Body of pancreas (tissue), 4 donors: ENCODE measurements at regions not wholly inside any gene's neighbourhood (a gene's known extent, or its start where the extent isn't known, plus 50 kb on each side); places are given as distances from the start of the nearest gene placed in this dataset.

Experiments
- POLR2A ChIP-seq, 3 donors: fragments of 450-650 bp; IDR thresholded peaks; one replicate each; pipeline ENCODE4 v1.6.1; 2016; ENCODE audit warnings: antibody characterized with exemption in 3 of 3, mild to moderate bottlenecking in 2 of 3
- TF ChIP-seq, protein P1 (sequence below), 7 experiments: fragments of 450-650 bp in 4 of 7; fragments of 200-600 bp in 3 of 7; sonication (generic) in 3 of 7; IDR thresholded peaks; one replicate each; pipeline ENCODE4 v1.5.1; 2016 to 2019; ENCODE audit warnings: antibody characterized with exemption in 7 of 7

- TF ChIP-seq, protein P1, sequence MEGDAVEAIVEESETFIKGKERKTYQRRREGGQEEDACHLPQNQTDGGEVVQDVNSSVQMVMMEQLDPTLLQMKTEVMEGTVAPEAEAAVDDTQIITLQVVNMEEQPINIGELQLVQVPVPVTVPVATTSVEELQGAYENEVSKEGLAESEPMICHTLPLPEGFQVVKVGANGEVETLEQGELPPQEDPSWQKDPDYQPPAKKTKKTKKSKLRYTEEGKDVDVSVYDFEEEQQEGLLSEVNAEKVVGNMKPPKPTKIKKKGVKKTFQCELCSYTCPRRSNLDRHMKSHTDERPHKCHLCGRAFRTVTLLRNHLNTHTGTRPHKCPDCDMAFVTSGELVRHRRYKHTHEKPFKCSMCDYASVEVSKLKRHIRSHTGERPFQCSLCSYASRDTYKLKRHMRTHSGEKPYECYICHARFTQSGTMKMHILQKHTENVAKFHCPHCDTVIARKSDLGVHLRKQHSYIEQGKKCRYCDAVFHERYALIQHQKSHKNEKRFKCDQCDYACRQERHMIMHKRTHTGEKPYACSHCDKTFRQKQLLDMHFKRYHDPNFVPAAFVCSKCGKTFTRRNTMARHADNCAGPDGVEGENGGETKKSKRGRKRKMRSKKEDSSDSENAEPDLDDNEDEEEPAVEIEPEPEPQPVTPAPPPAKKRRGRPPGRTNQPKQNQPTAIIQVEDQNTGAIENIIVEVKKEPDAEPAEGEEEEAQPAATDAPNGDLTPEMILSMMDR (IDR thresholded peaks at IDR 0.05) = no peak
- no peak for TF ChIP-seq POLR2A (IDR thresholded peaks at IDR 0.05)
These were observed 384.4 kb downstream of the NUAK1 start for GRCh38 chr12:105754313-105754712.
